GM18505 (cell line): ENCODE measurements at regions not wholly inside any gene's neighbourhood (a gene's known extent, or its start where the extent isn't known, plus 50 kb on each side); places are given as distances from the start of the nearest gene placed in this dataset.

Experiments used
- ATAC-seq: cut with Tn5 transposase; IDR thresholded peaks from one replicate; pipeline ENCODE4 v1.9.1; 2021; ENCODE audit not compliant: unreplicated experiment
- POLR2A ChIP-seq: IDR thresholded peaks from 4 replicates; pipeline ENCODE4 v1.6.1; 2011; ENCODE audit warnings: borderline replicate concordance; ENCODE audit not compliant: insufficient read depth, insufficient read length; ENCODE audit errors: extremely low read depth

- no peak for TF ChIP-seq POLR2A
- ATAC-seq: no peak
Measured at GRCh38 chr12:72792889-72793288, 520.7 kb downstream of the TRHDE start.

GRCh38 chr12:72793796-72794195 is 521.6 kb downstream of the TRHDE start:
- ATAC-seq: no peak
- no peak for TF ChIP-seq POLR2A

GRCh38 chr12:72815421-72815820 is 543.3 kb downstream of the TRHDE start:
- no peak for ATAC-seq
- no peak for TF ChIP-seq POLR2A

- no peak for TF ChIP-seq POLR2A
- no peak for ATAC-seq
Measured at GRCh38 chr12:72828662-72829324, 556.6 kb downstream of the TRHDE start.

GRCh38 chr12:72829838-72830237 is 557.7 kb downstream of the TRHDE start:
- ATAC-seq: no peak
- no peak for TF ChIP-seq POLR2A

- ATAC-seq: no peak
- TF ChIP-seq POLR2A: no peak
Measured at GRCh38 chr12:72832024-72832423, 559.9 kb downstream of the TRHDE start.

GRCh38 chr12:72836194-72836593 is 564.0 kb downstream of the TRHDE start:
- TF ChIP-seq POLR2A: no peak

GRCh38 chr12:72839696-72840095 is 567.5 kb downstream of the TRHDE start:
- no peak for ATAC-seq
- TF ChIP-seq POLR2A: no peak

More at GRCh38 chr12:72836194-72836593, 564.0 kb downstream of the TRHDE start:
- no peak for ATAC-seq

GRCh38 chr12:72863671-72864070 is 591.5 kb downstream of the TRHDE start:
- no peak for ATAC-seq
- TF ChIP-seq POLR2A: no peak

- ATAC-seq: no peak
- TF ChIP-seq POLR2A: no peak
Measured at GRCh38 chr12:72865921-72866320, 593.8 kb downstream of the TRHDE start.

GRCh38 chr12:72869024-72869423 is 596.9 kb downstream of the TRHDE start:
- ATAC-seq: no peak

GRCh38 chr12:72872238-72872887 is 600.2 kb downstream of the TRHDE start:
- ATAC-seq: no peak
- TF ChIP-seq POLR2A: no peak

More at GRCh38 chr12:72869024-72869423, 596.9 kb downstream of the TRHDE start:
- no peak for TF ChIP-seq POLR2A

- ATAC-seq: no peak
- no peak for TF ChIP-seq POLR2A
Measured at GRCh38 chr12:72872996-72873395, 600.8 kb downstream of the TRHDE start.

GRCh38 chr12:72876092-72876491 is 603.9 kb downstream of the TRHDE start:
- ATAC-seq: no peak

More at GRCh38 chr12:72876092-72876491, 603.9 kb downstream of the TRHDE start:
- TF ChIP-seq POLR2A: no peak
